ENCODE measurements at regions not wholly inside any gene's neighbourhood (a gene's known extent, or its start where the extent isn't known, plus 50 kb on each side); places are given as distances from the start of the nearest gene placed in this dataset.
A peak's percentile ranks its signal among the peaks of the same experiment; 100 is the strongest.

DNA sequence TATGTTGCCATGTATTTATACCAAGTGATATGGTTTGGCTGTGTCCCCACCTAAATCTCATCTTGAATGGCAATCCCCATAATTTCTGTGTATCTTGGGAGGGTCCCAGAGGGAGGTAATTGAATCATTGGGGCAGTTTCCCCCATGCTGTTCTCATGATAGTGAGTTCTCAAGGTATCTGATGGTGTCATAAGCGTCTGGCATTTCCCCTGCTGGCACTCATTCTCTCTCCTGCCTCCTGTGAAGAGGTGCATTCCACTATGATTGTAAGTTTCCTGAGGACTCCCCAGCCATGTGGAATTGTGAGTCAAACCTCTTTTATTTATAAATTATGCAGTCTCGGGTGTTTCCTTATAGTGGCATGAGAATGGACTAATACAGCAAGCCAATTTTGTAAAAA is 140.8 kb upstream of the ADAMTSL1 start:
- in situ Hi-C loops (cut with HindIII; ENCODE audit: low pct_ligation_motif_present, low sequenced_read_pairs), result no loop called here
- Histone ChIP-seq H3K27me3 (replicated peaks) (no peaks in the 10 kb centered on the region), H3K36me3 (replicated peaks) (no peaks in the 10 kb centered on the region), H3K27ac (no peak overlapping the region), H3K4me3 (ENCODE audit: low read depth, low read length) (no peak overlapping the region)
- peak; percentile 71 for DNase-seq
- TF ChIP-seq, protein P1, sequence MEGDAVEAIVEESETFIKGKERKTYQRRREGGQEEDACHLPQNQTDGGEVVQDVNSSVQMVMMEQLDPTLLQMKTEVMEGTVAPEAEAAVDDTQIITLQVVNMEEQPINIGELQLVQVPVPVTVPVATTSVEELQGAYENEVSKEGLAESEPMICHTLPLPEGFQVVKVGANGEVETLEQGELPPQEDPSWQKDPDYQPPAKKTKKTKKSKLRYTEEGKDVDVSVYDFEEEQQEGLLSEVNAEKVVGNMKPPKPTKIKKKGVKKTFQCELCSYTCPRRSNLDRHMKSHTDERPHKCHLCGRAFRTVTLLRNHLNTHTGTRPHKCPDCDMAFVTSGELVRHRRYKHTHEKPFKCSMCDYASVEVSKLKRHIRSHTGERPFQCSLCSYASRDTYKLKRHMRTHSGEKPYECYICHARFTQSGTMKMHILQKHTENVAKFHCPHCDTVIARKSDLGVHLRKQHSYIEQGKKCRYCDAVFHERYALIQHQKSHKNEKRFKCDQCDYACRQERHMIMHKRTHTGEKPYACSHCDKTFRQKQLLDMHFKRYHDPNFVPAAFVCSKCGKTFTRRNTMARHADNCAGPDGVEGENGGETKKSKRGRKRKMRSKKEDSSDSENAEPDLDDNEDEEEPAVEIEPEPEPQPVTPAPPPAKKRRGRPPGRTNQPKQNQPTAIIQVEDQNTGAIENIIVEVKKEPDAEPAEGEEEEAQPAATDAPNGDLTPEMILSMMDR (IDR thresholded peaks at IDR 0.05; ENCODE audit: low read depth, low read length, missing control alignments), result no peak

DNA sequence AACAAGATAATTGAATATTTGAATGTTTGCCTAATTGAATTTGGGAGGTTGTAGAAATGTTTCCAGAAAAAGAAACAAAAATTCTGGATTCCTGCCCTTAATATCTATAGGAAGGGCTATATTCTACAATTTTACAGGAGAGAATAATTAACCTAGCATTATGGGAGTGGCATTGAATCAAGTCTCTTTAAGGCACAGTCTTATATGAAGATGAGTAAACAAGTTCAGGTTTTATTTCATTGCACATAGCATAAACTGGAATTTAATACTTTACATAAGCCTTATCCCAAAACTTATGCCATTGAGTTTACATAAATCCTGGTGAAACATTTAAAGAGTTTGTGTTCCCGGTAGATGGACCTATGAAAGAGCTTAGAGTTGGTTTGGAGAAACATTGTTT is 138.1 kb upstream of the ADAMTSL1 start:
- H3K27me3 ChIP-seq (replicated peaks), result no peaks in the 10 kb centered on the region
- no peaks in the 10 kb centered on the region for H3K36me3 ChIP-seq (replicated peaks)
- in situ Hi-C loops (cut with HindIII; ENCODE audit: low pct_ligation_motif_present, low sequenced_read_pairs), result no loop called here
- DNase-seq, result no peak
- TF ChIP-seq, protein P1 (IDR thresholded peaks at IDR 0.05; ENCODE audit: low read depth, low read length, missing control alignments), result no peak
- no peak overlapping the region for H3K4me3 ChIP-seq (ENCODE audit: low read depth, low read length)
- H3K27ac ChIP-seq, result no peak overlapping the region

DNA sequence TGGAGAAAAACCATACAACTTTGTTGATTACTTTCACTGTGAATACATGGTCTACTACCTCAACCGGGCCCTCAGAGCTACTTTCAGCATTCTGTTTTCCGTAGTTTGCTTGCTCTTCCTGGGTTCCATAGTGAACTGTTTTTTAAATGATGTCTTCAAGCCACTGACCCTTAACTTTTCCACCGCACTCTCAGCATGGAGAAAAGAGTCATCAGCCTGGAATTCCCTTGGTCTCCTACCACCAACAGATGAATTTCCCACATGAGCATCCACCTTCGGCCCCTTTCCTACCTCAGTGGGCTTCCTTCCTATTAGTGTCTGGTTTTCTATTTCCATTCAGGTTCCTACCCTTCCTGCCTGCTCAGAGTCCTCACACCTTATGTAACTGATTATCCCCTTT is 135.9 kb upstream of the ADAMTSL1 start:
- H3K36me3 ChIP-seq (replicated peaks), result no peaks in the 10 kb centered on the region
- H3K27ac ChIP-seq, result no peak overlapping the region
- TF ChIP-seq, protein P1 (IDR thresholded peaks at IDR 0.05; ENCODE audit: low read depth, low read length, missing control alignments), result no peak
- in situ Hi-C loops (cut with HindIII; ENCODE audit: low pct_ligation_motif_present, low sequenced_read_pairs), result no loop called here
- no peak overlapping the region for H3K4me3 ChIP-seq (ENCODE audit: low read depth, low read length)
- no peaks in the 10 kb centered on the region for H3K27me3 ChIP-seq (replicated peaks)
- peak; percentile 55 for DNase-seq

DNA sequence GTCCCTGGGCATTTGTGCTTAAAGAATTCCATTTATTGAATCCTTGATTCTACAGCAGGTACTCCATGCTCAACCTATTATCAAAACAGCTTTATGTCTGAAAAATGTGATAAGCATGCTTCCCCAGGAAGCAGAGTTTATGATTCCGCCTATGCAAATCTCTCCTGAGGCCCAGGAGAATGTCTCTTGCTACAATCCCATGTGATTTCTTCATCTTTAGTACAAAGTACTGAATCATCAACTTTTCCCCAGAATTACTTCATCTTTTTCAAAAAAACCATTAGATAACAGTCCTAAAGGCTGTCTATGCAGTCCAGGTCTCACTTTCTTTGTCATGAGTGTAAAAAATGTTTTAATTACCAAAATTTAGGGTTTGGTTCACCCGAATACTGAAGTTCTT is 130.2 kb upstream of the ADAMTSL1 start:
- Histone ChIP-seq H3K27me3 (replicated peaks) (no peaks in the 10 kb centered on the region), H3K36me3 (replicated peaks) (no peaks in the 10 kb centered on the region), H3K27ac (no peak overlapping the region), H3K4me3 (ENCODE audit: low read depth, low read length) (no peak overlapping the region)
- in situ Hi-C loops (cut with HindIII; ENCODE audit: low pct_ligation_motif_present, low sequenced_read_pairs), result no loop called here
- peak; percentile 40 for DNase-seq
- TF ChIP-seq, protein P1 (IDR thresholded peaks at IDR 0.05; ENCODE audit: low read depth, low read length, missing control alignments), result no peak

DNA sequence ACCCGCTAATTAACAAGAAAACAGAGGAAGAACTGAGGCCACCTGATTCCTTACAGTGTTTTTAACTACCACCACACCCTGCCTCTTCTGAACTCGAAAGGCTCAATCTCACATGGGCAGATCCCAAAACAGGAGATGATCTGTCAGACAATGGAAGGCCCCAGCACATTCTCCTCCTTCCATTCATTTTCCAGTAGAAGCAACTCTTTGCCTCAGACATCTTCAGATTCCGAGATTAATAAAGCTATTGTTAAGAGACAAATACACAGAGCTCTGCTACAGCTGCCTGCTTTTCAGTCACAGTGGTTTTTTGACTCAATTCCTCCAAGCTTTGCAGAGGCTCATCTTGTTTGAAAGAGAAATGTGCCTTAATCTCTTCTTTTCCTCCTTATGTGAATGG is 127.2 kb upstream of the ADAMTSL1 start:
- H3K36me3 ChIP-seq (replicated peaks), result no peaks in the 10 kb centered on the region
- H3K27ac ChIP-seq, result no peak overlapping the region
- TF ChIP-seq, protein P1 (IDR thresholded peaks at IDR 0.05; ENCODE audit: low read depth, low read length, missing control alignments), result no peak
- in situ Hi-C loops (cut with HindIII; ENCODE audit: low pct_ligation_motif_present, low sequenced_read_pairs), result no loop called here
- no peaks in the 10 kb centered on the region for H3K27me3 ChIP-seq (replicated peaks)
- DNase-seq, result no peak
- H3K4me3 ChIP-seq (ENCODE audit: low read depth, low read length), result no peak overlapping the region

DNA sequence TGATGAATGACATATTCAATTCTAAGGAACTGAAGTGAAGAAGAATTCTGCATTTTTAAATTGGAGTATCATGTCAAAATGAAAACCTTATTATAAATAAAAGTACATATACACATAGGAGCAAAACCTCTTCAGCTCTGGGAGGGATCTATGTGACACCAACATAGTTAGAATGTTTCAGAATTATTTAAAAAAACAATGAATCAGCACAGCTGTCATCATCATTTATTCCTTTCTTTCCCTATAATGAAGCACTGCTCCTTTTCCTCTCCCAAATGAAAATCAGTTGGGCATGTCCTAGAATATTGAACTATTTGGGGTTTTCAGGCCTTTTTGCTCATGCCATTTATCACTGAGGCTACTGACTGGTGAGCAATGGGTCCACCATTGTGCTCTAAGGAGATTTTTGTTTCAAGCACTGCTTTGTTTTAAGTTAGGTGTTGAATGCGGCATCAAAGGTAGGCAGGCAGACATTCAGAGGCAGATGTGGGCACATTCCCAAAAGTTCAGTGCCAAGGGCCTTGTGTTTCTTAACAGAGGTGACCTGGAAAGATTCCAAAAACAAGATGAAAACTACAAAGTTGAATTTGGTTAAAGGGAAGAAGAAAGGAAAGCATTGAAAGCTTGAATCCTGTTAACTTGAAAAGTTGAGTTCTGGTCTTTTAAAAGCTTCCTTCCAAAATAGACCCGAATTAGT is 126.4 kb upstream of the ADAMTSL1 start:
- Histone ChIP-seq H3K4me3 (ENCODE audit: low read depth, low read length) (no peak overlapping the region), H3K27ac (no peak overlapping the region), H3K36me3 (replicated peaks) (no peaks in the 10 kb centered on the region), H3K27me3 (replicated peaks) (no peaks in the 10 kb centered on the region)
- in situ Hi-C loops (cut with HindIII; ENCODE audit: low pct_ligation_motif_present, low sequenced_read_pairs), result no loop called here
- no peak for DNase-seq
- TF ChIP-seq, protein P1 (IDR thresholded peaks at IDR 0.05; ENCODE audit: low read depth, low read length, missing control alignments), result no peak
